MCF 10A (cell line): ENCODE measurements at regions not wholly inside any gene's neighbourhood (a gene's known extent, or its start where the extent isn't known, plus 50 kb on each side); places are given as distances from the start of the nearest gene placed in this dataset.
"Not testable (repeated sequence)": the region's sequence is repeated elsewhere in the genome, so short reads cannot be mapped to it uniquely, and the experiment has no call there.

Experiments
- BruUV-seq: library from RNA; stranded (reverse); fragments of 400-500 nt; replicated peaks from 2 replicates; lab custom pipeline; 2021; lab: Mats Ljungman, UMichigan
- CTCF ChIA-PET: fragments of 300-600 bp; sonication (Branson Sonifier 250); formaldehyde crosslinking; extraction: SDS; loops from one replicate; lab custom pipeline; 2021; ENCODE audit warnings: antibody characterized with exemption, inconsistent platforms; lab: Yijun Ruan, JAX
- POLR2A ChIA-PET: fragments of 300-600, 350-650 bp; sonication (Branson Sonifier 250); formaldehyde crosslinking; extraction: SDS; loops from one replicate; lab custom pipeline; 2020; ENCODE audit warnings: antibody characterized with exemption, inconsistent platforms; lab: Yijun Ruan, JAX
- DNase-seq: peaks from one replicate; pipeline ENCODE4 v3.0.0-alpha.2; 2018; ENCODE audit not compliant: unreplicated experiment
- H3K27ac Mint-ChIP-seq: one replicate; pipeline ENCODE4 v1.8.0; 2022; ENCODE audit warnings: mild to moderate bottlenecking, low read depth, mixed read lengths; ENCODE audit not compliant: unreplicated experiment
- H3K27me3 Mint-ChIP-seq: one replicate; pipeline ENCODE4 v1.8.0; 2022; ENCODE audit warnings: mixed read lengths; ENCODE audit not compliant: insufficient read depth, unreplicated experiment
- H3K36me3 Mint-ChIP-seq: one replicate; pipeline ENCODE4 v1.8.0; 2022; ENCODE audit warnings: mild to moderate bottlenecking, moderate library complexity, mixed read lengths; ENCODE audit not compliant: insufficient read depth, unreplicated experiment
- H3K4me1 Mint-ChIP-seq: one replicate; pipeline ENCODE4 v1.8.0; 2022; ENCODE audit warnings: mixed read lengths; ENCODE audit not compliant: insufficient read depth, unreplicated experiment
- H3K4me3 Mint-ChIP-seq: one replicate; pipeline ENCODE4 v1.8.0; 2022; ENCODE audit warnings: mild to moderate bottlenecking, moderate library complexity, mixed read lengths; ENCODE audit not compliant: unreplicated experiment
- H3K9me3 Mint-ChIP-seq: one replicate; pipeline ENCODE4 v1.8.0; 2022; ENCODE audit warnings: mixed read lengths; ENCODE audit not compliant: unreplicated experiment
- CTCF ChIP-seq: fragments of 200-600 bp; IDR thresholded peaks from one replicate; pipeline ENCODE4 v1.8.0; 2022; ENCODE audit warnings: antibody characterized with exemption, mild to moderate bottlenecking; ENCODE audit not compliant: unreplicated experiment
- intact Hi-C: fragments of 100-400 bp; cut with micrococcal nuclease; formaldehyde crosslinking; loops from 2 replicates; pipeline ENCODE4 v1.14.1; 2022

GRCh38 chr1:211890091-211890995 lies 59.8 kb upstream of the LPGAT1 start:
- H3K36me3 Mint-ChIP-seq, DNase-seq, H3K9me3 Mint-ChIP-seq, H3K27me3 Mint-ChIP-seq, H3K27ac Mint-ChIP-seq, intact Hi-C loops, BruUV-seq, H3K4me3 Mint-ChIP-seq: not testable (repeated sequence)
- ChIA-PET POLR2A (interaction anchor here (0.6 to 1.1 kb wide), 2 partner anchors 12 to 24 kb away, joined by 3 read pairs; no protein-coding TSS in a partner anchor), CTCF (interaction anchor here (0.6 to 1.4 kb wide), 8 partner anchors 12 to 420 kb away, joined by 3 to 4 read pairs (median 3); no protein-coding TSS in a partner anchor)
- H3K4me1 Mint-ChIP-seq = peaks cover 16% of the 10 kb centered on the region

- CTCF ChIA-PET = interaction anchor here (0.6 to 2.0 kb wide), 12 partner anchors 8 to 208 kb away, joined by 3 to 8 read pairs (median 3); no protein-coding TSS in a partner anchor
These were observed 58.9 kb upstream of the LPGAT1 start for GRCh38 chr1:211889307-211890090.

GRCh38 chr1:211886551-211886950 lies 56.0 kb upstream of the LPGAT1 start:
- Mint-ChIP-seq H3K4me1 (peaks cover 16% of the 10 kb centered on the region), H3K4me3 (no peak overlapping the region), H3K27me3 (no peaks in the 10 kb centered on the region), H3K36me3 (no peaks in the 10 kb centered on the region), H3K27ac (no peak overlapping the region), H3K9me3 (peaks cover 4% of the 10 kb centered on the region)
- DNase-seq = no peak
- intact Hi-C loops = no loop called here
- ChIA-PET POLR2A (interaction anchor here (0.7 to 1.4 kb wide), 4 partner anchors 29 to 75 kb away, joined by 3 to 6 read pairs (median 4); no protein-coding TSS in a partner anchor), CTCF (interaction anchor here (0.9 to 2.3 kb wide), 2 partner anchors 43 to 148 kb away, joined by 4 to 7 read pairs; partner anchors contain the start of gene INTS7)
- TF ChIP-seq CTCF = no peak
- BruUV-seq = no TSS peak

More at GRCh38 chr1:211889307-211890090, 58.9 kb upstream of the LPGAT1 start:
- H3K9me3 Mint-ChIP-seq, POLR2A ChIA-PET, intact Hi-C loops, H3K36me3 Mint-ChIP-seq, DNase-seq, H3K27me3 Mint-ChIP-seq, H3K4me3 Mint-ChIP-seq, BruUV-seq, H3K27ac Mint-ChIP-seq: not testable (repeated sequence)
- peaks cover 16% of the 10 kb centered on the region for H3K4me1 Mint-ChIP-seq

GRCh38 chr1:211885747-211886522 lies 55.4 kb upstream of the LPGAT1 start:
- Mint-ChIP-seq H3K9me3 (peaks cover 10% of the 10 kb centered on the region), H3K27me3 (no peaks in the 10 kb centered on the region), H3K36me3 (no peaks in the 10 kb centered on the region), H3K4me3 (no peak overlapping the region), H3K4me1 (peaks cover 16% of the 10 kb centered on the region), H3K27ac (no peak overlapping the region)
- no peak for TF ChIP-seq CTCF
- no peak for DNase-seq
- POLR2A ChIA-PET = interaction anchor here (0.6 to 1.3 kb wide), 2 partner anchors 30 to 196 kb away, joined by 3 to 6 read pairs; no protein-coding TSS in a partner anchor
- CTCF ChIA-PET = interaction anchor here (2.3 kb wide), 1 partner anchor 43 kb away, joined by 7 read pairs; no protein-coding TSS in a partner anchor
- intact Hi-C loops = no loop called here
- no TSS peak for BruUV-seq
